GM21737 (cell line): ENCODE measurements at regions not wholly inside any gene's neighbourhood (a gene's known extent, or its start where the extent isn't known, plus 50 kb on each side); places are given as distances from the start of the nearest gene placed in this dataset.
"Not testable (repeated sequence)": the region's sequence is repeated elsewhere in the genome, so short reads cannot be mapped to it uniquely, and the experiment has no call there.

Source experiments
- ATAC-seq: cut with Tn5 transposase; IDR thresholded peaks from one replicate; pipeline ENCODE4 v1.9.1; 2021; ENCODE audit warnings: mild to moderate bottlenecking, moderate library complexity; ENCODE audit not compliant: unreplicated experiment

DNA sequence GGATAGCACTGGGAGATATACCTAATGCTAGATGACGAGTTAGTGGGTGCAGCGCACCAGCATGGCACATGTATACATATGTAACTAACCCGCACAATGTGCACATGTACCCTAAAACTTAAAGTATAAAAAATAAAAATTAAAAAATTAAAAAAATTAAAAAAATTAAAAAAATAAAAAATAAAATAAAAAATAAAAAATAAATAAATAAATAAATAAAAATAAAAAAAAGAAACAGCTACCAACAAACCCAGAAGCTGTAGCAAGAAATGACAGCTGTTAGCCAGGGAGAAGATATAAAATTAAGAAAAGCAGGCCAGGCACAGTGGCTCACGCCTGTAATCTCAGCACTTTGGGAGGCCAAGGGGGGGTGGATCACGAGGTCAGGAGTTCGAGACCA lies 361.3 kb upstream of the ATP11B start:
- not testable (repeated sequence) for ATAC-seq

DNA sequence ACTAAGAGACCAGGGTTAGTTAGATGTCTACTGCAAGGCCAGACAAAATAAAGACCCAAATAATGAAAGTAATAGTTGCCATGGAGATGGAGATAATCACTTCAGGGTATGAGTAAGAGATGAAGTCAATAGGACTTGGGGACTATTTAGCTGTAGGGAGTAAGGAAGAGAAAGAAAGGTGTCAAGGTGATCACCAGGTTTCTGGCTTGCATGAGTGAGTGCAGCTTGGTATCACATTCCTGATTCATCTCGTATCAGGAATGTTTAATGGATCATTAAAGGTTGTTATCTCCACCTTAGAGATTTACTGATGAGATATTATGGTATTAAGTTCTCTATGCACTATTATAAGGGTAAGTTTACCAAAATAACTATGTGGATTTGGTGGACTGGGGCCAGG lies 357.4 kb upstream of the ATP11B start:
- no peak for ATAC-seq

DNA sequence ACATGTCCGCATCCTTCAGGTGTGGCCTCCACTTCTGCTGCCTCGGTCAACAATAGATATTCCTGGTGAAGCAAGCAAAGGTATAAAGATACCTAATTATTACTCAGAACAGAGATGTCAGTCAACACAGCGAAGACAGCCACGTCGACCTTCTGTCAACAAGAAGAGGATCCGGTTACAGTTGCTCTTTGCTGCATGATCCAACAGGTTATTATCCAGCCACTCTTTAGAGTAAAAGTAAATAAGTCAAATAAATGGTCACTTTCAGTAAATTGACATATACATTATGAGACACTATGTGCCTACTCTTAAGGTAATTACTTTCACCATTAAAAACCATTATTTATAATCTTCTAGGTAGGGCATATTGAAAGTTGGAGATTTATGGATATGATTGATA lies 356.8 kb upstream of the ATP11B start:
- ATAC-seq, result no peak

DNA sequence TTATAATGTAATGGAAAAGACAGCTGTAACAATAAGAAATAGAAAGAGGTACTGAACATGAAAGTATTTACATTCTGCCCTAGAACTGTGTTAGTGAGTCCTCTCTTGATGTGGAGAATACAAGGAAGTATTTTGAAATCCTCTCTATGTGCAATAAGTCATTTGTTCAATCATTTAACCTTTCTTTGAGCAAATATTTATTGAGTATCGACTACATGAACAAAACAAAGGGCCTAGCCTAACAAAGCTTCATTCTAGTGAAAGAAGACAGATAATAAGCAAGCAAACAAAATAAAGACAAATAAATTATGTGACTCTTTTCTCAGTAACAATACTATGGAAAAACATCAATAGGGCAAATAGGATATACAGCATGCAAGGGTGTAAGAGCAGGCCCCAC lies 354.9 kb upstream of the ATP11B start:
- ATAC-seq, result no peak

DNA sequence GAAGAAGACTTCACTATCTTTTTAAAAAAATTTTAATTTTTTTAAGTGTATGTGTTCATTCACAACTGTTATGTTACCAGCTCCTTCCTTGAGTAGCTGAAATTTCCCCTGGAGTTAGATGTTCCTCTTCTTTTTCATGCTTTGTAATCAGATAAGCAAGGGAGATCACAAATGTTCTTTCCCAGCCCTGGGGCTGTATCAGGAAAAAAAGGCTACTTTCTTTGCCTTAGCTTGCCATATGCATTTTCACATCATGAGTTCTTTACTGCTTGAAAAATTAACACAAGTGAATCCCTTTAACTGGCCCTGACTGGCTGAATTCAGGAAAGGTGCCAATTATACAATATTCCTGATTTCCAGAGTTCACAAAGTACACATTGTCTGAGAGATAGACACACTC lies 353.2 kb upstream of the ATP11B start:
- ATAC-seq, result no peak

DNA sequence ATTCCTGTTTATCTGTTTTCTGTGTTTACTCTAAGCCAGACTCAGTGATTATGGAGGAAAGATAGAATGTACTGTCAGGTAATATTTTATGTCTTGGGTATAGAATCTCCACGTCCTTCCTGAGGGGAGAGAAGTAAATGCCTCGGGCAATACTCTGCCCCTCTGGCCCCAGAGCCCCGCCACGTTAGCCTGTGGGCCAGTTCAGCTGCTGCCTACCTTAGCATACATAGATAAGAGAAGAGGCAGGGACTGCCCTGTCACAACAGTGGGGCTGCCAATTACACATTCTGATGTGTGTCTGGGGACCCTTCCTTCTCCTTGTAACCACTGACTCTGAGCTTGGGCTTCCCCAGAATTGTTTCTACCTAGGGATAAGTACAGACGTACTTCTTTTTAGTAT lies 347.7 kb upstream of the ATP11B start:
- no peak for ATAC-seq

DNA sequence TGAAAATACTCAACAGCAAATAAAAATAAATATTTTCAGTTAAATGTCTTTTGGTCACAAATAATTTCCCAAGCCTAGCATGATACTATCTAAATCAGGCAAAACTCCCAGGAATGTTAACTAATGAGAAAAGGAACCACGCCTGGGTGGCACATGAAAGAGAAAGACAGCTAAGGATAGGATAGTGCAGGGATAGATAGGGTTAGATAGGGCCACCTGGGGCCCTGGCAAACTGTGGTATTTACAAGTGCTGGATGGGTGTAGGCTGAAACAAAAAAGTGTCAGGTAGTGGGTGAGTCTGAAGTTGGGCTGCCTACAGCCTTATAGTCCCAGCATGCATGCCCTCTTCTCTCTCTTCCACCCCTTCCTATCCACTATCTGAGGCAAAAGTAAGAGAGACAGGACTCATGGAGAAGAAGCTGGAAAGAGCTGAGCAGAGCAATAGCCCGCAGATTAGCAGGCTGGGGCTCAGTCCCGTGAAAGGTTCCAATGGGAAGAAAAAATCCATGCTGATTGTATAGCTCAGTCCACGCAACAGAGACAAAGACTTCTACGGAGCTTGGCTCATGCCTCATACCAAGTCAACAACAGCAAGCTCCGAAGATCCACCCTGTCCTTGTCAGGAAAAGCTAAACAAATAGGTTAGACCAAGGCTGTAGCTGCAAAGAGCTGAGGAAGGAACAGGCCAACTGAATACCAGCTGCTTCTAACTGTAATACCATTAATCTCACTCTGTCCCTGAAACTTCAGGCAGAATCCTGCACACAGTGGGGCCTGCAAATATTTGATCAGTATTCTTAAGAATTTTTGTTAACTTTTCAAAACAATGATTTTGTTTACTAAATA lies 342.1 kb upstream of the ATP11B start:
- no peak for ATAC-seq

DNA sequence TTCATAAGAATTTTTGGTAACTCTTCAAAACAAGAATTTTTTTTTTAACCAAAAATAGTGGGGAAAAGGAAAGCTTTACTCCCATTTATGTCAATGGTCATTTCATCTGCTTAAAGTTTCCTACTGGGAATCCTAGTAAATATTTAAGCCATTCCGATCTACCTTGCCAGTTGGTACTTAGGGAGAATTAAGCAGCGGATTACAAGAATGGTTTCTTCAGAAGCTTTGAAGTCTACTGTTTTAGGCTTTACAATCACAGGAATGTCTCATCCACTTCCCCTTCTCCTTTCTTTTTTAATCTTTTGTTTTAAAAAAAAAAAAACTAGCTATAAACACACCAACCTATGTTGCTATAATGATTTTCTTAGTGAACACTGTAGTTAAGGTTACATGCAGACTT lies 341.4 kb upstream of the ATP11B start:
- no peak for ATAC-seq

DNA sequence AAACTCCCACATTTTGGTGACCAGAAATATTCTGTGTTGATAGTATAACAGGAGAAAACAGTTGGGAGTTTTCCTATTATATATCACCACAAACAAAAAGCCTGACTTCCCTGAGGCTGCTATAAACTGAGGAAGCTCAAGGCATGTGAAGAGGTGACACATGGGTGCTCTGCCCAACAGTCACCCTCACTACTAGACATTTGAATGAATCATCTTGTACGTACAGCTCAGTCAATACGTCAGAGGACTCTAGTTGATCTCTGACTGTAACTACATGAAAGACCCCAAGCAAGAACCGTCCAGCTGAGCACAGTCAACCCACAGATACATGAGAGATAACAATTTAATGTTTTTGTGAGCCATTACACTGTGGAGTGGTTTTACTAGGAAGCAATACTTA lies 338.3 kb upstream of the ATP11B start:
- no peak for ATAC-seq

DNA sequence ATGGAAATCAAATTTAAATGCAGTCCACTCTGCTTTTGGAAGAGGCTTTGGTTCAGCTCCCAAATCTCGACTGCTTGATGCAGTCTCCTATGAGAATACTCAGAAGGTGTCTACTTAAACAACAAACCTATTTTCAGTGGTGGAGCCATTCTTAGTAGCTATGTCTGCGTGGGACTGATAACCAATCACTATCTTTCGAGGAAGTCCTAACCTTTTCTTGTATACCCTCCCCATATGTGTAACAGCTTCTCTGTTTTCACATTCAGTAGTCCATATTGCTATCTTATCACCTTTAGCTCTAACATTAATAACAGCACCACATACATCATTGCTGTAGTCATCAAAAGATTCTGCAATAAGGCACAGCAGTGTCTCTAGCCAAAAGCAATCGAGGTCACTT lies 333.0 kb upstream of the ATP11B start:
- ATAC-seq, result no peak

DNA sequence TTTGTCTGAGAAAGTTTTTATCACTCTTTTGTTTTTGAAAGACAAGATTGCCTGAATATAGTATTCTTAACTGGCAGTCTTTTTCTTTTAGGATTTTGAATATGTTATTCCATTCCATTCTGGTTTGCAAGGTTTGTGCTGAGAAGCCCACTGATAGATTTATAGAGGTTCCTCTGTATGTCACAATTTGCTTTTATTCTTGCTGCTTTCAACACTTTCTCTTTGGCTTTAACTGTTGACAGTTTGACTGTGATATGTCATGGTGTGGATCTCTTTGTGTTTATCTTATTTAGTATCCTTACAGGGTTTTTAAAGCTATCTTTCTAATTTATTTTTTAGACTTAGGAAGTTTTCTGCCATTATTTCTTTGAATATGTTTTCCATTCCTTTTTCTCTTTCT lies 331.2 kb upstream of the ATP11B start:
- no peak for ATAC-seq

DNA sequence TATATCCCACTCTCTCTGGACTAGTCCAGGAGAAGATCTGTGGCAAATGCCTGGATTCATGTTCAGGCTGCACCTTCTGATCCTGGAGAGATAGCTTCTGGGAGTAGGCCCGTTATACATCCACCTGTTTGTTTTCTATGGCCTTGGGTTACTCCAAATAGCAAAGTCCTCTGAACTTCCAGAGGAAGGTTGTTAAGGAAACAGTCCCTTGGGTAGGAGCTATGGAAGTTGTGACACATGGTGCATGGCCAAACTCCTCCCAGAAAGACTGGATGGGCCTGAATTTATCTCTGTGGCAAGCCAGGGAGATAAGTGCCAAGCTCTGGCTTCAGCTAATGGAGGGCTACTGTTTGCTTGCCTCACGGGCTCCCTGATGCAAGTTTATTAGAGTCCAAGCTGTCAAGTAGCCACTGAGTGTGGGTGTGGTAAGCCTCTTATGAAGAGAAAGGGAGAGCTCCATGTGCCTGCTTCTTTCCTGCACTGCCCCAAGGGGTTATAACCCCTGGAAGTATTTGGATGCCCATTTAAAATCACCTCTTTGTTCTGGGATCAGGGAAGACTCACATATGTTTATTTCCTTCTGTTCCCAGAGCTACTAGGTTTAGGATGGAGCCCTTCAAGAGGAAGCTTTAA lies 328.7 kb upstream of the ATP11B start:
- no peak for ATAC-seq

DNA sequence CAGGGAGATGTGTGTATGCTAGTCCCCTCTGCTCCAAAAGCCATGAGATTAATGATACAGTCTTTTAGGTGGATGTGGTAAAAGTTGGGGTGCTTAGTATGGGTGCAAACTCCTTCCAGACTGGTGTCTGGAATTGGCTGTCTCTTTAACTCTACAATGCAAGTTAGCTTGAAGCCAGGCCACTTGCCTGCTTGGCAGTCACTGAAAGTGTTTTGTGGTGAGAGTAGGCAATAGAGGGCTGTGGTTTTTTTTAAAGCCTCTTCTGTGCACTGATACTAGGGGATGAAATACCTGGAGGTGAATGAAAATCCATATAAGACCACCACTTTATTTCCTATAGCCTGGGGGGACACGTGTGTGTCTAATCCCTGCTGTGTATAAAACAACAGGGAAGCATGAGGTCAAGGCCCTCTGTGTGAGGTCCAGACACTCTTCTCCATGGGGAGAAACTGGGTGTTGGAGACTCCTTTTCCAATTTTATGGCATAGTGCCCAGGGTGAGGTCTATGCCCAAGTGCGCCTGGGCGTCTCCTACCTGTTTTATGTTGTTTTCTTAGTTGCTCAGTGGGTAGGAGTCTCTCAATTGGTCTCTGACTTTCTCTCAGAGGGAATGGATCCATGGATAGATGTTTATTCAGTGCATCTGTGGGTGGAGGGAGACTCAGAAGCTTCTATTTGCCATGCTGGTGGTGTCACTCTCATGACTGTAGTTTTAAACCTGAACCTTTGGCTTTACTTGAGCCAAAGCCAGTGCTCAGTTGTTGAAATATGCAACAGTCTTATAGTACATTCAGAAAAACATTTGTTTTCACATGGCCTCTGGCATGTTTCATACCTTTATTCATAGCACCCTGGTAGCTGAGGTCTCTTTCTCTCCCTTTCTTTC lies 327.8 kb upstream of the ATP11B start:
- no peak for ATAC-seq

DNA sequence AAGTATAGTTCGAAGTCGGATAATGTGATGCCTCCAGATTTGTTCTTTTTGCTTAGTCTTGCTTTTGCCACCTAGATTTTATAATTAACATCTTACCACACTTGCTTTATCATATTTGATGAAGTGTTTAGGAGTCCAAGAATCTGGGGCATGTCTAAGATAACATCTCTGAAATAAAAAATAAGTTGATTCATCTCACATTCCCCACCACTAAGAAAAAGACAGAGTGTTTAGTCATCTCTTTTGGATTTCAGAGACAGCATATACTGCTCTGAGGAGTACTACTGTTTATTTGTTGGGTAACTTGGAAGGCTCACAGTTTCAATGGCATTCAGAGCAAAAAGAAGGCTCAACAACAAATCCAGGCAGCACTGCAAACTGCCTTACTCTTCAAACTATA lies 324.2 kb upstream of the ATP11B start:
- no peak for ATAC-seq

DNA sequence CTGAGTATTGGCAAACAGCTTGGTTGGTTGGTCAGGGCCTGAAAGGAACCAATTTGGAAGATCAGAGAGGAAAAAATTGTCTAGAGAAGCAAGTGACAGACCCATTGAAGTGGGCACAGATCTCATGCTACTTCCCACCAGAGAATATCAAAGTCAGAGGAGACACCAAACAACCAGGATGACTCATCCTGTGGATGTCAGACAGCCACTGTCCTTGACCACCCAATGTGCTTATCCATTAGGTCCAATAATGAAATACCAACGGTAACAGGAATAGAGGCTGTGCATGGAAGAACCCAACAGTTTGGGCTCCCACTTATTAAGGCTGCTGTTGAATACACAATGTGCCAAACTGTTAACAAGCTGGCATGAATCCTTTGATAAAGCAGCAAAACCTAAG lies 323.1 kb upstream of the ATP11B start:
- no peak for ATAC-seq

DNA sequence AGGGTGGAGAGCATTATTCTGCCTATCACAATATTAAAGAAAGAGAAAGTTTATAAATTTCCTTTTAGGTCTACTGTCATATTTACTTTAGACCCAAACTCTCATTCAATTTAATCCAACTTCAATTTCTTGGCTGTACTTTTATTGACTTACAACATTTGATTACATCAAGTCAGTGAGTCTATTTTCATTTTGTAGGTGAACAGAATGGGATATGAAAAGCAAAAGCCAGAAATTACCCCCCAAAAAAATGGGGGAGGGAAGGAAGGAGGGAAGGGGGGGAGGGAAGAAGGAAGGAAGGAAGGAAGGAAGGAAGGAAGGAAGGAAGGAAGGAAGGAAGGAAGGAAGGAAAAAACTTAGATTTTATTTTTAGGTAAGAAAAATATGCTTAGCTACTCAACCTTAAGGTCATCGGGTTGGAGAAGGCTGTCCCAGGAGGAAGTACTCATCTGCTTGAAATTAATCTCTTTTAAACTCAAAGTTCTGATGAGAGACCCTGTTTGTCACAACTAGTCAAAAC lies 320.1 kb upstream of the ATP11B start:
- no peak for ATAC-seq

DNA sequence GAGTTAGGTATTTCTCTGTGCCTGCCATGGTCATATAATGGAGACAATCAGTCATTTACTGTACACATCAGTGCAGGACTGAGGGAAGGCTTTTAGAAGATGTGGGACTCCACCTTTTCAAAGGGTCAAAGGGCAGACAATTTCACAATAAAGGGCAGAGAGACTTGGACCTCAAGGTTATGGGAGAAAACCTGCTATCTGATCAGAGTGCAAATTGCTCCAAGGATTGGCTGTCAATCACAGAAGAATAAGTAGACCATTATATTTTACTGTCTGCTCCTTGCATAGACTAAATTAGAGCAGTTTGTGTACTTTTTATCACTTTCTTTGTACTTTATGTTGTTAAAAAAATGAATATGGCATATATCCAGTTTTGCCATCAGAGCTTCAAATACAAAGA lies 314.9 kb upstream of the ATP11B start:
- no peak for ATAC-seq

DNA sequence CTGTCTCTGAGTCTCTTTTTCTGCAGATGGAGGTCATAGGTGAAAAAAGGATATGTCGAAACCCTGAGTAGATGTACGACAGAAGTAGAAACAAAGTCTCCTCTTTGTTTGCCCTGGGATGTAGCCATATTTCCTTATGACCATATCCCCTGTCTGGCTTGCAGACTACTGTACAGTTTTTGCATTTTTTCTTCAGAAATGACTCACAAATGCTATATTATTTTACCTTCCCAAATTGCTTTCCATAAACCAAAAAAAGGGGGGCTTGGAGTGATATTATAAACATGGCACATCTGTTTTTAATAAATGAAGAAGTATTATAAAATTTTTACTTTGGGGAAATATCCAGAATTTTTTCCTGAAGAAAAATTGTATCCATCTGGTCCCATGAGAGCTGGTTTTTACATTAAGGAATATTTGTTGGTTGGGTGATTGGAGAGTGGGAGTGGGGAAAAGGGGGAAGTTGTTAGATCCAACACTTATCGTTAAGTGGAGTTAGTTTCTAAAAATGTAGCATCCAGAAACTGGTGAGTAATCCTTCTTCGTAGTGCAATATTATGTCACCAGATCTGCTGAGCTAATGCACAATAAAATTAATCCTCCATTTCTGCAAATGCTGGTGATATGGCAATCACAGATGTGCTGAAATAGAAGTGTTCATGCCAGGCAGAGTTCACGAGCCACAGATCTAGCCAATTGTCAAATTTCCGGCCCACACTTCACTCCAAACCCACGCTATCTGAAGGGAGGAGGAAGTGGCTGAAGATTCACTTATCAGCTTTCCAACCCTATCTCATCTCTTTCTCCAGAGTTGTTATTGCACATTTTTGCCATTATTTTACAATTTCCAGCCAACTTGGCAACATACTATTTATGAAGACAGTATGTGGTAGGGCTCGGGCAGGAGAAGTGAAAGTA lies 313.6 kb upstream of the ATP11B start:
- ATAC-seq, result no peak

DNA sequence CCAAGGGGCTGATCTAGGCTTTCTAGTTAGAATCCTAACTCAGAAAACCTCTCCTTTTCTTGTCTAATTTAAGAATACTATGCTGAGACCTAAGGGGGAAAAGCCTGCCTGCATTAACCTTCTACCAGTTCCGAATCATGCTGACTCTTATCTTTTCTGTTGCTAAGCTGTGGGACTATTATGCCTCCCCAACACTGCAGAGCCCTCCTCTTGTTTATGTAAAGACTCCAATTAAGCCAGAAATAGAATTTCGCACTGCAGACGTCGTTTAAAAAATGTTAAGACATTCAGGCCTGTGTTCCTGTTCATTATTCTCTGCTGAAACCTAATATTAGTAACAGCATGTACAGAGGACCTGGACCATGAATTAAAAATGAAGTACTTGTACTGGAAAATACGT lies 310.6 kb upstream of the ATP11B start:
- ATAC-seq, result no peak

DNA sequence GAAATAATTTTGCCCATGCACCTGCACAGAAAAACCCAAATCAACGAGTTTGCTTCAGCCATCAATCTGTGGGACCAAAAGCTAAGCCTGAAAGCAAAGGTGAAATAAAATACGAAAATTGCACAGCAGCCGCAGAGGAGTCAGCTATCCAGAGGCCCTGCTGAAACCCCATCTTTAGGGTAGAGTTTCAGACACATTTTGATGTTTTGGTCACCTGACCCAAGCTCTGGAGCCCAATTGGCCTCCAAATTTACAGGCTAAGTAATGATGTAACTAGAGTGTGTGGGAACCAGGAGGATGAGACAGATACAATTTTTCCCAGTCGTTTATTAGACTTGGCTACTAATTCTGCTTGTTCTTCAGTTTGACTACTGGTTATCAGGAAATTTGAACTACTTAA lies 308.6 kb upstream of the ATP11B start:
- no peak for ATAC-seq
